Lower lobe of right lung (tissue), 2 donors: ENCODE measurements at regions not wholly inside any gene's neighbourhood (a gene's known extent, or its start where the extent isn't known, plus 50 kb on each side); places are given as distances from the start of the nearest gene placed in this dataset.

Experiments
- ATAC-seq, 2 donors: fragments of 200-7000 bp; cut with Tn5 transposase; one replicate each; pipeline ENCODE4 v1.9.1; 2020 to 2022; ENCODE audit warnings: mild to moderate bottlenecking in 2 of 2, moderate library complexity in 2 of 2
- DNase-seq: peaks from one replicate; pipeline ENCODE4 v3.0.0-alpha.2; 2020
- H3K27ac ChIP-seq: fragments of 200-600 bp; one replicate; pipeline ENCODE4 v1.8.0; 2022
- H3K27me3 ChIP-seq: fragments of 200-600 bp; one replicate; pipeline ENCODE4 v1.8.0; 2022; ENCODE audit warnings: low read depth
- H3K36me3 ChIP-seq: fragments of 200-600 bp; one replicate; pipeline ENCODE4 v1.8.0; 2022; ENCODE audit warnings: mild to moderate bottlenecking
- H3K4me1 ChIP-seq: fragments of 200-600 bp; one replicate; pipeline ENCODE4 v1.8.0; 2022
- H3K4me3 ChIP-seq: fragments of 200-600 bp; one replicate; pipeline ENCODE4 v1.8.0; 2022; ENCODE audit warnings: mild to moderate bottlenecking
- H3K9me3 ChIP-seq: fragments of 200-600 bp; one replicate; pipeline ENCODE4 v1.8.0; 2022
- intact Hi-C: fragments of 100-400 bp; cut with DNase I; formaldehyde crosslinking; loops from one replicate; pipeline ENCODE4 v1.11.0; 2022
- TF ChIP-seq, protein P1 (sequence below): fragments of 200-600 bp; IDR thresholded peaks from one replicate; pipeline ENCODE4 v1.8.0; 2022; ENCODE audit warnings: antibody characterized with exemption, mild to moderate bottlenecking
- donor health status: DM: no; HTN: yes; CAD: no; lungs with severe emphysema.

GRCh38 chr6:163925839-163926238 lies 511.3 kb downstream of the QKI start:
- TF ChIP-seq, protein P1, sequence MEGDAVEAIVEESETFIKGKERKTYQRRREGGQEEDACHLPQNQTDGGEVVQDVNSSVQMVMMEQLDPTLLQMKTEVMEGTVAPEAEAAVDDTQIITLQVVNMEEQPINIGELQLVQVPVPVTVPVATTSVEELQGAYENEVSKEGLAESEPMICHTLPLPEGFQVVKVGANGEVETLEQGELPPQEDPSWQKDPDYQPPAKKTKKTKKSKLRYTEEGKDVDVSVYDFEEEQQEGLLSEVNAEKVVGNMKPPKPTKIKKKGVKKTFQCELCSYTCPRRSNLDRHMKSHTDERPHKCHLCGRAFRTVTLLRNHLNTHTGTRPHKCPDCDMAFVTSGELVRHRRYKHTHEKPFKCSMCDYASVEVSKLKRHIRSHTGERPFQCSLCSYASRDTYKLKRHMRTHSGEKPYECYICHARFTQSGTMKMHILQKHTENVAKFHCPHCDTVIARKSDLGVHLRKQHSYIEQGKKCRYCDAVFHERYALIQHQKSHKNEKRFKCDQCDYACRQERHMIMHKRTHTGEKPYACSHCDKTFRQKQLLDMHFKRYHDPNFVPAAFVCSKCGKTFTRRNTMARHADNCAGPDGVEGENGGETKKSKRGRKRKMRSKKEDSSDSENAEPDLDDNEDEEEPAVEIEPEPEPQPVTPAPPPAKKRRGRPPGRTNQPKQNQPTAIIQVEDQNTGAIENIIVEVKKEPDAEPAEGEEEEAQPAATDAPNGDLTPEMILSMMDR = no peak
- Histone ChIP-seq H3K27ac (no peak overlapping the region), H3K36me3 (no peaks in the 10 kb centered on the region), H3K4me3 (no peak overlapping the region), H3K9me3 (no peaks in the 10 kb centered on the region), H3K4me1 (no peaks in the 10 kb centered on the region), H3K27me3 (no peaks in the 10 kb centered on the region)
- intact Hi-C loops = no loop called here
- no peak for ATAC-seq
- DNase-seq = no peak

GRCh38 chr6:163923658-163924411 lies 509.3 kb downstream of the QKI start:
- H3K27ac ChIP-seq = no peak overlapping the region
- no peak overlapping the region for H3K4me3 ChIP-seq
- no peaks in the 10 kb centered on the region for H3K4me1 ChIP-seq
- no peaks in the 10 kb centered on the region for H3K27me3 ChIP-seq
- TF ChIP-seq, protein P1 = no peak
- no peaks in the 10 kb centered on the region for H3K9me3 ChIP-seq
- no peak for DNase-seq
- no peak for ATAC-seq
- intact Hi-C loops = no loop called here
- no peaks in the 10 kb centered on the region for H3K36me3 ChIP-seq

- no peak overlapping the region for H3K4me3 ChIP-seq
- intact Hi-C loops = no loop called here
- TF ChIP-seq, protein P1 = no peak
- no peaks in the 10 kb centered on the region for H3K4me1 ChIP-seq
- no peaks in the 10 kb centered on the region for H3K9me3 ChIP-seq
- DNase-seq (no peak), ATAC-seq (peak in 1 of 2 donors; percentile 48)
- H3K36me3 ChIP-seq = no peaks in the 10 kb centered on the region
- no peaks in the 10 kb centered on the region for H3K27me3 ChIP-seq
- no peak overlapping the region for H3K27ac ChIP-seq
These were observed 508.0 kb downstream of the QKI start for GRCh38 chr6:163922562-163922961.

- no peak for ATAC-seq
These were observed 505.1 kb downstream of the QKI start for GRCh38 chr6:163919652-163920051.

DNA sequence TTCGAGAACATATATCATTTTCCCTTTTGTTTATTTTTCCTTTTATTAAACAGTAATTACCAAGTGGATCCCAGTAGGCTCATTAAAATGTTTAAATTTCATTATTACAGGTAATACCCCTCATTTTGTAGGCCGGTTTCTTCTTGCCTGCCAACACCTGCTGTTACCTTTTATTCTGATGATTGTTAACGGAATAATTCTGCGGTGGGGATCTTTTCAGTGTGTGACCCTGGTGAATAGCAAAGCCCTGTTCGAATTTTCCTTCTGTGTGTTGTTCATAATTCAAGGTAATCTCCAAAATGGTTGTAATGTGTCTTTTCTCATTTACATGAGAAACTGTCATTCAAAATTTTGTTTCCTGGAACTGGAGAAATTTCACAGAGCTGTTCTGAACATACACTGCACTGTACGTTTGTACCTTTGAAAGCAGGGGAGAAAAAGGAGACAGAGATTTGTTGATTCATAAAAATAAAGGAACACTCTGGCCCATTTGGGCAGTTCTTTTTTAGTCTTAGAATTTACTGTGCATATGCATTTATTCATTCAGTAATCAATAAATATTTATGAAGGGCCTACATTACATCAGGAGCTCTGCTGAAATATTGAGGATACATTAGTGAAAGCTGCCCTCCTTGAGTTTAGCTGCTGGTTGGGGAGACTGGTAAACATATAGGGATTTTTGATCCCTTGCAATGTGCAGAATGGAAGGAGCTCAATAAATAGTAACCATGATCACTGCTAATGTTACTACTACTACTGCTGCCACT lies 502.0 kb downstream of the QKI start:
- ATAC-seq (no peak), DNase-seq (no peak)
- no peak overlapping the region for H3K4me3 ChIP-seq
- TF ChIP-seq, protein P1 = no peak
- no peaks in the 10 kb centered on the region for H3K36me3 ChIP-seq
- no peaks in the 10 kb centered on the region for H3K4me1 ChIP-seq
- no peak overlapping the region for H3K27ac ChIP-seq
- no peaks in the 10 kb centered on the region for H3K27me3 ChIP-seq
- intact Hi-C loops = no loop called here
- no peaks in the 10 kb centered on the region for H3K9me3 ChIP-seq

More at GRCh38 chr6:163919652-163920051, 505.1 kb downstream of the QKI start:
- intact Hi-C loops = no loop called here
- H3K9me3 ChIP-seq = no peaks in the 10 kb centered on the region
- TF ChIP-seq, protein P1 = no peak
- no peaks in the 10 kb centered on the region for H3K27me3 ChIP-seq
- no peak for DNase-seq
- H3K4me3 ChIP-seq = no peak overlapping the region
- H3K36me3 ChIP-seq = no peaks in the 10 kb centered on the region
- H3K27ac ChIP-seq = no peak overlapping the region
- no peaks in the 10 kb centered on the region for H3K4me1 ChIP-seq
